Spleen (tissue), 7 donors: ENCODE measurements at regions not wholly inside any gene's neighbourhood (a gene's known extent, or its start where the extent isn't known, plus 50 kb on each side); places are given as distances from the start of the nearest gene placed in this dataset.

Source experiments
- POLR2A ChIP-seq, 3 donors: fragments of 450-650 bp; IDR thresholded peaks; one replicate each; pipeline ENCODE4 v1.5.1; 2017; ENCODE audit warnings: antibody characterized with exemption in 3 of 3, mild to moderate bottlenecking in 1 of 3
- TF ChIP-seq, protein P1 (sequence below), 11 experiments: fragments of 200-600 bp in 7 of 11; fragments of 450-650 bp in 4 of 11; sonication (generic) in 4 of 11; IDR thresholded peaks in 8 of 11; conservative IDR thresholded peaks in 3 of 11; 1 replicate in 7 of 11; 2 replicates in 4 of 11; pipeline versions ENCODE4 v1.4.0 to v1.8.0; 2016 to 2021; ENCODE audit warnings: antibody characterized with exemption in 11 of 11, inconsistent platforms in 4 of 11, mild to moderate bottlenecking in 1 of 11
- donor health status: DM: no; HTN: no; CAD: no; lungs with moderate emphysema.
- donor health status: DM: no; HTN: no; CAD: no.
- donor health status: DM: no; HTN: no; CAD: no.

DNA sequence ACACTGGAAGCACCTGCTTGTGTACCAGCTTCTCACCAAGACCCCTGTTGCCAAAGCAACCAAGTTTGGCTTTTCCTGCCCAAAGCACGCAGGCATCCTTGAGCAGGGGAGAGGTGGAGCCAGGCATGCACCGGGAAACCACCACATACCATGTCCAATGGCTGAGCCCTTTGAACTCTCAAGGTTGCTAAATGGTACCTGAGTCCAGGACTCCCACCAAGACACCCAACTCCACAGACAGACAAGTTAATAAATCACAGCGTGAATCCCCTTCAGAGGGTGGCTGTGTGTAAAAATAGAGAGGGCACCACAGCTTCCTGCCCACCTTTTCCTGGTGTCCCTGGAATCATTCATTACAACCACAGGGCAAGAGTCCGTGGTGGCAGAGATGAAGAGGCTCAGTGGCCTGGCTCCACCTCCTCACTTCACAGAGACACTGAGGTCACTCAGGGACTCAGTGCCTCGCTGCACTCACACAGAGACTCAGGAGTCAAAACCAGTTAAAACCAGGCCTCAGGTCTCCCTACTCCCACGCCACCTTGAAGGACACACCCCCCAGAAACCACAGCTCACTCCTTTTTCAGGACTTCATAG is 143.7 kb downstream of the C5orf15 start:
- TF ChIP-seq, protein P1, sequence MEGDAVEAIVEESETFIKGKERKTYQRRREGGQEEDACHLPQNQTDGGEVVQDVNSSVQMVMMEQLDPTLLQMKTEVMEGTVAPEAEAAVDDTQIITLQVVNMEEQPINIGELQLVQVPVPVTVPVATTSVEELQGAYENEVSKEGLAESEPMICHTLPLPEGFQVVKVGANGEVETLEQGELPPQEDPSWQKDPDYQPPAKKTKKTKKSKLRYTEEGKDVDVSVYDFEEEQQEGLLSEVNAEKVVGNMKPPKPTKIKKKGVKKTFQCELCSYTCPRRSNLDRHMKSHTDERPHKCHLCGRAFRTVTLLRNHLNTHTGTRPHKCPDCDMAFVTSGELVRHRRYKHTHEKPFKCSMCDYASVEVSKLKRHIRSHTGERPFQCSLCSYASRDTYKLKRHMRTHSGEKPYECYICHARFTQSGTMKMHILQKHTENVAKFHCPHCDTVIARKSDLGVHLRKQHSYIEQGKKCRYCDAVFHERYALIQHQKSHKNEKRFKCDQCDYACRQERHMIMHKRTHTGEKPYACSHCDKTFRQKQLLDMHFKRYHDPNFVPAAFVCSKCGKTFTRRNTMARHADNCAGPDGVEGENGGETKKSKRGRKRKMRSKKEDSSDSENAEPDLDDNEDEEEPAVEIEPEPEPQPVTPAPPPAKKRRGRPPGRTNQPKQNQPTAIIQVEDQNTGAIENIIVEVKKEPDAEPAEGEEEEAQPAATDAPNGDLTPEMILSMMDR (IDR thresholded peaks at IDR 0.05 in 8 of 11, conservative IDR thresholded peaks at IDR 0.05 in 3 of 11): no peak
- TF ChIP-seq POLR2A (IDR thresholded peaks at IDR 0.05): no peak
